HG03108 (cell line): ENCODE measurements at regions not wholly inside any gene's neighbourhood (a gene's known extent, or its start where the extent isn't known, plus 50 kb on each side); places are given as distances from the start of the nearest gene placed in this dataset.

Experiments used
- ATAC-seq: cut with Tn5 transposase; IDR thresholded peaks from one replicate; pipeline ENCODE4 v1.9.1; 2021; ENCODE audit warnings: moderate library complexity; ENCODE audit not compliant: unreplicated experiment

DNA sequence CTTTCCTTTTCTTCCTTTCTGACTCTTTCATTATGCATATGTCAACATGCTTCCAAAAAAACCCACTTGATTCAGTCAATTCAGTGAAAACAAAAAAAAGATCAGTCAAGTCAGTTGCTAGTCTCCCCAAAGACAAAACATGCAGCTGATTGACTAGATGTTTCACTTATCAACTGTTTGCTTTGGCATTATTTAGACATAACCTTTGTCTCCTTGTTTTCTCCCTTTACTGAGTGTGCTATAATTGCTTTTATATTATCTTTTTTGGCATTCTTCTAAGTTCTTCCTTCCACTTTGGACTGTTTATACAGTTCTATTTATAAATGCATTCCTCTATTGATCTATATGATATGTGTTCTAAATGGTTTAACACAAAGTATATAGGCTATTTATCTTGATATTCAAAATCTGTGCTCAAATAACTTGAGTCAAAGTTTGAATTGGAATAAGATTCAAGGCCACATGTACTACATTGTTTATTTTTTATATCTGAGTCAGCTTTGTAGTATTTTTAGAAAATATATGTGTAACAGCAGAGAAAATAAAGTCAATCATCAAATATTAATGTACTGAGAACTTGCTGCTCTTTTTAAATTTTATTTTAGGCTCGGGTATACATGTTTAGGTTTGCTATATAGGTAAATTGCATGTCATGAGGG lies 260.5 kb downstream of the CENPW start:
- no peak for ATAC-seq

DNA sequence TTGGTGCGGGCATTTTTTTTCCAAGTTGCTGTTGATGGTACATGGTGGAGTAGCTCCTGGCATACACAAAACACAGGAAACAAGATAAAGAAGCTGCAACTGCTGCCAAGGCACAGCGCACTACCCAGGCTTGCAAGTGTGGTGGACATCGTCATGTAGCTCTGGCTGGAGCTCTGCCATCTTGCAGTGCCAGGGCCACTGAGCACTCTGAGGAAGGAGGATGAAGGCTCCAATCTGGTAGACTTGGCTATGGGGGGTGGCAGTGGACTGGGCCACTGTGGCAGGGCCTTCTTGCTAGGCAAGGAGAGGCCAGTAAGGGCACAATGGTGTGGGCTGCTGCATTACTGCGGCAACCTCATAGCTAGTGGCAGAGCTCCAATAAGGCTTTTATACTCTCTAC lies 263.5 kb downstream of the CENPW start:
- ATAC-seq = no peak

DNA sequence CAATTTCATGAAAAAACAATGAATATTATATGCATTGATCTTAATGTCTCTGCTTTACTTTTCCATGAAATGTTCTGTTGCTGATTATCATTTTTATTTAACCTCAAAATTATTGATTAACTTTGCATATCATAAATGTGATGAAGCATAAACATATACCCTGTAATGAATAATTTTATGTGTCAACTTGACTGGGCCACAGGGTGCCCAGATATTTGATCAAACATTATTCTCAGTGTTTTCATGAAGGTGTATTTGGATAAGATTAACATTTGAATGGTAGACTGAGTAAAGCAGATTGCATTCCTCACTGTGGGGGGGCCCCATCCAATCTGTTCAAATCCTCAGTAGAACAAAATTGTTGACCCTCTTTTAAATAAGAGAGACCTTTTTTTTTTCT lies 265.2 kb downstream of the CENPW start:
- ATAC-seq = no peak

DNA sequence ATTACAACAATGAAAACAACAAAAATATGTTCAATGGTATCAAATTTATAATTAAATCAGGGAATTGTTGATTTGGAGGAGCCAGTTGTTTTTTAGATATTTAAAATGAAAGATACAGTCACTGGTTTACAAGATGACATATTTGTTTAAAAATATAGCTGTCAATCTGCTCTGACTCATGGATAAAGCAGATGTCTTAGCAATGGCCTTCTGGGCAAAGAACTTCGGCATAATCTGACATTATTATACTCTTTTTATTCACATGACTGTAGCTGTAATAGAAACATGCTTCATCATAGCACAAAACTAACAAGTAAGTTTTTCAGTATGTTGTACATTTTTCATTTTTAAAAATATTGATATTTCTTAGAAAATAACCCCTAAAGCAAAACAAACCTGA lies 267.4 kb downstream of the CENPW start:
- ATAC-seq = no peak

DNA sequence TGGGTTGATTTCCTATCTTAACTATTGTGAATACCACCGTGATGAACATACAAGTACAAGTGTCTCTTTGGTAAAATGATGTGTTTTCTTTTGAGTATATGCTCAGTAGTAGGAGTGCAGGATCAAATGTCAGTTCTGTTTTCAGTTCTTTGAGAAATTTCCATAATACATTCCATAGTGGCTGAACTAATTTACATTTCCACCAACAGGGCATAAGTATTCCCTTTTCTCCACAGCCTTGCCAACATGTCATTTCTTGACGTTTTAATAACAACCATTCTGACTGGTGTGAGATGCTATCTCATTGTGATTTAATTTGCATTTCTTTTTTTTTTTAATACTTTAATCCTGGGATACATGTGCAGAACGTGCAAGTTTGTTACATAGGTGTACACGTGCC lies 268.8 kb downstream of the CENPW start:
- no peak for ATAC-seq

DNA sequence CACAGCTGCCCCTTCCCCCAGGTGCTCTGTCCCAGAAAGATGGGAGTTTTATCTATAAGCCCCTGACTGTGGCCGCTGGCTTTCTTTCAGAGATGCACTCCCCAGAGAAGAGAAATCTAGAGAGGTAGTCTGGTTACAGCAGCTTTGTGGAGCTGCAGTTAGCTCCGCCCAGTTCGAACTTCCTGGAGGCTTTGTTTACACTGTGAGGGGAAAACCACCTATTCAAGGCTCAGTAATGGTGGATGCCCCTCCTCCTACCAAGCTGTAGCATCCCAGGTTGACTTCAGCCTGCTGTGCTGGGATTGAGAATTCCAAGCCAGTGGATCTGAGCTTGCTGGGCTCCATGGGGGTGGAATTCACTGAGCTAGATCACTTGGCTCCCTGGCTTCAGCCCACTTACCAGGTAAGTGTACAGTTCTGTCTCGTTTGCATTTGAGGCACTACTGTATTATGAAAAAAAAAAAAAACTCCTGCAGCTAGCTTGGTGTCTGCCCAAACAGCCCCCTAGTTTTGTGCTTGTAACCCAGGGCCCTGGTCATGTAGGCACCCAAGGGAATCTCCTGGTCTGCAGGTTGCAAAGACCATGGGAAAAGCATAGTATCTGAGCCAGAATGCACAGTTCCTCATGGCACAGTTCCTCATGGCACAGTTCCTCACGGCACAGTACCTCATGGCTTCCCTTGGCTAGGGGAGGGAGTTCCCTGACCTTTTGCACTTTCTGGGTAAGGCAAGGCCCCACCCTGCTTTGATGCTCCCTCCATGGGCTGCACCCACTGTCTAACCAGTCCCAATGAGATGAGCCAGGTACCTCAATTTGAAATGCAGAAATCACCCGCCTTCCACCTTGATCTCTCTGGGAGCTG lies 275.0 kb downstream of the CENPW start:
- no peak for ATAC-seq

DNA sequence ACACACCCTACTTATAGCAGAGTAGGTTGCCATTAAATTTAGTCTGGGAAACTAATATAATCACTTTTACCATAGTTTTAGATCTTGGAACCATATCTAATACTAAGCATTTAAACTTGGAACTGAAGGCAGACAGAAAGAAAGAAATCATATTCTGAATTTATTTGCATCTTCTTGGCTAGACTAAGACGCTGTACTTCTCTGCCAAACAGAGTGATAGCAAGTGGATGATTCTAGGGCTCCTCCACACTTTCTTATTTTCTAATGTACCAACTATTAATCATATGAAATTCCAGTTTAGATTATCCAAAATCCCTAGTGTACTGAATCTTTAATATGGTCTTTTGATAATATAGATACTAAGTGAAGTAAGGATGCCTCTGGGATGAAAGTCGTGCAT lies 277.0 kb downstream of the CENPW start:
- ATAC-seq = no peak

DNA sequence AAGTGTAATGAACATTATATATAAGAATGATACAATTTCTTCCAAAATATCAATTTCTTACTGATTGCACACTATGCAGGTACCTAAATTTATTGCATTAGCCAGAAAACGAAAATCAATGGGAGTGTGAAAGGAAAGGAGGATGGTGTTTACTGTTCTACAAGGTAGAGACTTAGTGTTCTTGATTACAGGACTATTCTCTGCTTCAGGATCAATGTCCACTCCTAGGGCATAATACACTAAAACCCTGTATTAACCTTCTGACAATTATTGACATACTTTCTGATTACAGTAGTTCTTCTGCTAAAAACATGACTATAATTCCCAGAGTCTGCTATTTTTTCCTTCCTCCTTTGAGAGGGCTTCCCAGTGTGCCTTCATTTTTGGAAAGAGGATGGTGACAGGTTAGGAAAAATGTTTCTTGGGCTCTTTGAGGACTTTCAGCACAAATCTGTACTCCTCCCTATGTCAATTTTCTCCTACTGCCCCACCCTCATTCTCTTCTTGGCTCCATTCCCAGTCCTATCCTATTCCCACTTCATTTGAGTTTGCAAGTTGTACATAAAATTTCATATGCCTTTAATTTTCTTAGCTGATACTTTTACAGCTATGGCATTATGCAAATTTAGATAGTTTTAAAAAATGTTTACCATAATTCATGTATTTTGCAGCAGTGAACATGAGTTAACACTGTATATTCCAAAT lies 278.9 kb downstream of the CENPW start:
- no peak for ATAC-seq

DNA sequence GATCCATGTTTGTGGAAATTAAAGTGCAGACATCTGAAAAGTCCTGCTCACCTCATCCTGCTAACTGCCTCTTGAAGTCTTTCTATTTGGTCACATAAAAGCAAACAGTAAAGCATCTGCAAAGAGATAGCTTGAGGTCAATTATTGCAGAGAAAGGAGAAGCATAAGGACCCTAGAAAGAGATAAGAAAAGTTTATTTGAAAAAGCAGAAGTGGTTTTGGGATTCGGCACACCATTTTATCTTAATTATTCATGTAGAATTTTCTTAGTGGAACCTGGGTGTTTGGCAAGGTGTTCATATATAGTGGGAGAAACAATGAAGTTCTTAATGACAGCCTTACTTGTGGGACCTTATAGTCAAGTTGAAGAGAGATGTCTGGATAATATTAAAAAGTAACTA lies 280.8 kb downstream of the CENPW start:
- ATAC-seq = no peak

DNA sequence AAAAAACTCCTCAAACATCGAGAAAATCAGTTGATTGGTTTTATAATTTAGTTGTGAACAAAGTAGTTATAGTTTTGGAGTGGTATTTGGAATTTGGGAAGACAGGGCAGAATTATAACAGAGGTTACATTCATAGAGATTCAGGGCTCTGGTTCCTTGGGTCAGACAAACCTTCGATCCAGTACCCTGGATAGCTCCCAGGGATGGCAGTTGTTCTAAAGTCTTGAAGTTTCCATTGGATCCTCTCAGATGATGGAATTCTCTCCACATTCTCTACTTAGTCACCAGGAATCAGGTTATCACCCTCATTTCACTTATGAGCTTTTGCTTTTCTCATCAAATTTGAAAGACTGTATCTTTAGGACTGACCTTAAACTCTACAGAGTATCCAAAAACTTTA lies 285.1 kb downstream of the CENPW start:
- no peak for ATAC-seq

DNA sequence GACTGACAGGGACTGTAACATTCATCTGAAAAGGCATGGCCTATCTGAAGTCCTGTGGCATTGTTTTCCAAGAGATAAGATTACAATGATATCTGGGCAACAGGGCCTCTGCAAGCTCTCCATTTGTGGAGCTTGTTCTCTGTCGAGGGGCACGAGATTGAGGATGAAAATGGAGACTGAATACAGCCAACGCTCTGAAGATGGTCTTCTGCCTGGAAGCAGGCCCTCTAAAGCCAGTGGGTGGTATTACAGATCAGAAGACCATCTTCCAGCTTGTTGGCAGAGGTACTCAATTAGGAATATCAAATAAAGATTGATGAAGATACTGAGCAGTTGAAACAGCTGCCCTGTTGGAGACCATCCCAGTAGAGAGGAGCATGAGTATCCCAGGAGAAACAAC lies 288.2 kb downstream of the CENPW start:
- no peak for ATAC-seq

DNA sequence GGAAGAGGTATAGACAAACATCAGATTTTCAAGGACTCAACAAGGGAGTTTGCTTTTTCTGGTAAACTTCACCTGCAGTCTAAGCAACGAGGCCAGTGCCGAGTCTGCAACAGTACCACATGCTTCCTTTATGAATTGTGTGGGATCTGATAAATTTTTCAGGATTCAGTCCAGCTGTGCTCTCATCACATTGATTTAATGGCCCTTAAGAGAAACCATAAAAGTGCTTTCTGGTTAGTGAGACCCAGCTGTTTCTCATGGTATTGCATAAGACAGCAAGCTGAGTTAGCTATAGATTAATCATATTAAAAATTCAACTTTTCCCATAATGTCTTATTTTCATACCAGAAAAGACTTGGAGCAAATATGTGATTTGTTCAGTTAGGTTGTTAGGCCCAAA lies 291.4 kb downstream of the CENPW start:
- no peak for ATAC-seq

DNA sequence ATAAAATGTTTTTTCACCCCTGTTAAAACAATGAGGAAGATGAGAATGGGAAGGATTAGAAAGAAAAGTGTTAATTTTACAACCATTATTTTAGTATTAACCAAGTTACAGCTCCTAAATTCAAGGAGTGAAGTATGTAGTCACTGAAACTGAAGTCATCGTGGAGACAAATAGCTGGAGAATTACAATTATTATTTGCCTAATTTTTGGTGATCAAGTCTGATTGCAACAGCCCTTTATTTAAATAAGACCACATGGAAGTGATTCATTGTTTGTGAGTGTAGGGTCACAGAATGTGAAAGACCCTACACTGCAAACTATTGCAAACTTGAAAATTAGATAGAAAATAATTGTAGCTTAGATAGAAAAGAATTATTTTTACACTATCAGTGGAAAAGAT lies 292.4 kb downstream of the CENPW start:
- ATAC-seq = no peak

DNA sequence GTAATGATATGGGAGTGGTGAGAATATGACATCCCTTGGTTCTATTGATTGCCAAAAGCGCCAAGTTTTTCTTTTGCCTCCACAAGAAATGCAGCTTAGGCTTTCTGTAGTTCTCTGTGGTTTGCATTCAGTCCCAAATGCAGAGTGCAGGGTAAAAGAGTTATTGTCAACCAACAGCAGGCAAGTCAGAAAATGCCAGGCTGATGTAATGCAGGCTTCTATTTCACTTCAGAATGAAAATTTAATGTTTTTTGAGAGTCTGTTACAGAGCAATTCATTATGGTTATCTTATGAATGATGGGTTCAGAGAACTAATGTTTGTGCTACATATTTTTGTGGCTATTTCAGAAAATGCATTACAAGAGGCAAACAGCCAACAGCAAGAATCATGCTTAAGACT lies 293.5 kb downstream of the CENPW start:
- no peak for ATAC-seq

DNA sequence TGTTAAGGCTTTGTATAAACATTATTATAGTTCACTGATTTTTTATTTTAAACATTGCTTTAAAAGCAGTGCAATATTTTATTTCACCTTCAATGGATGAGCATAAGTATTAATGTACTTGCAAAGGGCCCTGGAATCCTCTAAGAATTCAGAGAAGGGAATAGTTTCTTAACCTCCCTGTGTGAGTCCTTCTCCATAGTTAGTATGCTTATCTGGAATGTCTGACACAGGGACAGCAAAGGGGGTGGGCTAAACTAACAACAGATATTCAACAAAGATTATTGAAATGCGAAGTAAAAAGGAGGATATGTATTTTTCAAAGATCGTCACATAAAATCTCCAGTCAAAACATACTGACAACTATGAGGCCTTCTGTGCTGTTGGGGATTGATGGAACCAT lies 300.4 kb downstream of the CENPW start:
- no peak for ATAC-seq

DNA sequence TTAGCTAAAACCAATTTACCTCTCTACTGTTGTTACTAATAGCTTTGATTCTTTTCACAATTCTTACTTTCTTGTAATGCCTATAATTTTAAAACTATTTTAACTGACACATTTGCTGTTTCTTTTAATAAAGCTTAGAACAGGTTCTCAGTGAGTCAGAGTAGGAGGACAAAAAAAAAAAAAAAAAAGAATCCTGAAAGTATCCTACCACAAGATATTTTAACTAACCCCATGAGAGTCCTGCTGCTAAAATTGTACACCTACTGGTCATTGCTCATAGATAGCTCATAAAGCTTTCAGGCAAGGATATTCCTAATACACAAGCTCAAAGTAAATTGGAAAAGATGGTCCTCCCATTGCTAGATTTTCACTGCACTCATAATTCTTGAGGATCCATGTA lies 301.0 kb downstream of the CENPW start:
- no peak for ATAC-seq

DNA sequence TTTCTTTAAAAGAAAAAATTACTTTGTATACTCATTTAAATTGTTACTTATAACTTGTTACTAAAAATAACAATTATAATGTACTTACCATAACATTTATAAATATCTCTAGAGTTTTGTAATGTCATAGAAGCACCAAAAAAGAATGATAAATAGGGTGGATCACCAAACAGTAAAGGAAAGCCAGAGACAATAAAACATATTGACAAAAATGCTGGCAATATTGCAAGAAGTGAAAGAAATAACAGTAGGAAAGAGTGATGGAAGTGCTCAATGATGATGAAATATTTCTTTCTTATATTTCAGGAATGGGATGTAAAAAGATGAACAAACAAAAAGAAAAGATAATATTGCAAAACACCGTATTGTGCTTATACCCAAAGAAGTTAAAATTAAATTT lies 301.7 kb downstream of the CENPW start:
- ATAC-seq = no peak

DNA sequence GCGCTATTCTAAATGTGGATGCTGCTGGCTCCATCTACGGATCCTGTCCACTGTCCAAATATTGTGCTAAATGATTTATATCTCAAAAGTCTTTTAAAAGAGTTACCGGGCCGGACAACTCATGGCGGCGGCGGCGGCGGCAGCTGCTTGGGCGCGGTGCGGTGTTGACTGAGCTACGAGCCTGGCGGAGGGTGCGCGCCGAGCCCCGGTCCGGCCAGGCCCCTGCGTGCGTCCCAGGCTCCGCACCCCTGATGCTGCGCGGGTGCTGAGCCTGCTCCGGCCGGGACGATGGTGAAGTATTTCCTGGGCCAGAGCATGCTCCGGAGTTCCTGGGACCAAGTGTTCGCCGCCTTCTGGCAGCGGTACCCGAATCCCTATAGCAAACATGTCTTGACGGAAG lies 303.4 kb downstream of the CENPW start:
- no peak for ATAC-seq

DNA sequence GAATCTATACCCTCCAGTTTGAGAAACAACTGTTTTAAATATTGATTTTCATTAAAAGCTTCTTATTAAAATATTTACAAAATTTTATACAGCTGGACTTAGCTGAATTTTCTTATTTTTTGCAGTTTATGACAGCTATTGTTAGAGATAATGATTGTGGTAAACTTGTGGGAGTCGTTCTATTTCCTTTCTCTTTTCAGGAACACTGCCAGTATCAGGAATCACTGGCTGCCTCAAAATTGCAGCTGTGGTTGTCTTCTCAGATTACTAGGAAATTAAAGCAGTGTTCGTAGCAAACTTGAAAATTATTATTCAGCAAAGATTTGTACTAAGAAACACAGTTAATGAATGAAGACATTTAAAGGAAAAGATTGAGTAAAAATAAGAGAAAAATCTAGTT lies 311.0 kb downstream of the CENPW start:
- ATAC-seq = no peak

DNA sequence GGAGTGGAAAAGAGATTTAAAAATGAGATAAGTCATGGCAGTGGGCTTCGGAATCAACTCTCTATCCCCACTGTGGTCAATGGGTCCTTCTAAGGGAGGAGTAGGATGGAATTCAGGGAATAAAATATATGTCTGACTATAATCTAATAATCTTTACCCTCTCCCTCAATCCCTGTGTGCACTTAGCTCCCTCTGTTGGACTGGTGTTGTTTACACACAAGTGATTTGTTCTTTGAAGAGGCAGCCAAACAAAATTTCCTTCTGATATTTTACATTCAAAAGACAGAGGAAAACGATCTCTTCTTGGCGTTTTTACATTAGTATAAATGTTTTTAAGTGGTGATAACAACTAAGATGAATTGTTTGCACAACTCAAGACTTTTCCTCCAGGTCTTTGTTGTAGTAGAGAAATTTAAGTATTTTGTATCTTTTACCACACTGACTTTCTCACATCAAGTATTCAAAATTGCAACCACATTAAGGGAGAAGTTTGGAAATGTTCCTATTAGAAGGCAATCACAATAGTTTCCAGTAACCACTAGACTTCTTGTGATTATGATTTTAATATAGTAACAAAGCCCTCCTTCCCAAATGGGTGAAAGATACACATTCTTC lies 317.8 kb downstream of the CENPW start:
- ATAC-seq = no peak

DNA sequence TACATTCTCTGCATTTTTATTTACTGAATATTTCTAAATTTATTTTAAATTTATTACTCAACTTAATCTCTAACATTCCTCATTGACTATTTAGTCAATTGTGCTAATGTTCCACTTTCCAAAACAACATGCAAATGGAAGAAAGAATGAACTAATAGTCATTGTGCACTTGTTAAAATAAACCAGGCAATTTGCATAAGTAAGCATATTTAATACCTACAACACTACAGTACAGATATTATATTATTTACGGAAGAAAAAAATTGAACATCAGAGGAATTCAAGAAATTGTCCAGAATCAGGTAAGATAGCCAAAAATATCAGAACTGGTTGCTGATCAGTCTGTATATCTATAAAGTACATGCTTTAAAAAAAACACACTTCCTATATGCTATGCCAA lies 320.5 kb downstream of the CENPW start:
- no peak for ATAC-seq

DNA sequence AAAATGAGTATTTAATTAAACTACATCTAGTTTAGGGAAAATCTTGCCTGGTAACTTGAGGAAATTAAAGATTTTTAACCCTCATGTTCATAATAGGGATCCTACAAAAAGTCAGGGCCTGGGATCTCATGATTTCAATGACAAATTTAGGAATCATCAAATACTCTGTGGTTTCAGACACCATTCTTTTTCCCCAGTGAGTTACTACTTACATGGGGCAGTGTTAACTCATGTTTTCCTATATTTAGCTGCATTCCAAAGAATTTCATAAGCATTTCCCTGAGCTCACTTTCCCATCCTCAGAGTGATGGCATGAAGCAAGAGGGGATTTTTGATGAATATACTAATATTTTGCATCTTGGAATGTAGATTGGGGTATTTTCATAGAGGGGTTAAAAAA lies 321.7 kb downstream of the CENPW start:
- ATAC-seq = no peak
